LNCaP clone FGC (cell line): ENCODE measurements at regions not wholly inside any gene's neighbourhood (a gene's known extent, or its start where the extent isn't known, plus 50 kb on each side); places are given as distances from the start of the nearest gene placed in this dataset.

Experiments
- DNase-seq: peaks from one replicate; pipeline ENCODE4 v3.0.0-alpha.2; 2011; ENCODE audit warnings: low read depth
- H3K4me3 ChIP-seq: 2 replicates; pipeline ENCODE4 v1.5.1; 2011; ENCODE audit warnings: mild to moderate bottlenecking, low read depth, low read length, control low read depth
- TF ChIP-seq, protein P1 (sequence below): IDR thresholded peaks from 2 replicates; pipeline ENCODE4 v1.5.1; 2012; ENCODE audit warnings: mild to moderate bottlenecking; ENCODE audit not compliant: control insufficient read depth, insufficient read depth; ENCODE audit errors: extremely low read depth

DNA sequence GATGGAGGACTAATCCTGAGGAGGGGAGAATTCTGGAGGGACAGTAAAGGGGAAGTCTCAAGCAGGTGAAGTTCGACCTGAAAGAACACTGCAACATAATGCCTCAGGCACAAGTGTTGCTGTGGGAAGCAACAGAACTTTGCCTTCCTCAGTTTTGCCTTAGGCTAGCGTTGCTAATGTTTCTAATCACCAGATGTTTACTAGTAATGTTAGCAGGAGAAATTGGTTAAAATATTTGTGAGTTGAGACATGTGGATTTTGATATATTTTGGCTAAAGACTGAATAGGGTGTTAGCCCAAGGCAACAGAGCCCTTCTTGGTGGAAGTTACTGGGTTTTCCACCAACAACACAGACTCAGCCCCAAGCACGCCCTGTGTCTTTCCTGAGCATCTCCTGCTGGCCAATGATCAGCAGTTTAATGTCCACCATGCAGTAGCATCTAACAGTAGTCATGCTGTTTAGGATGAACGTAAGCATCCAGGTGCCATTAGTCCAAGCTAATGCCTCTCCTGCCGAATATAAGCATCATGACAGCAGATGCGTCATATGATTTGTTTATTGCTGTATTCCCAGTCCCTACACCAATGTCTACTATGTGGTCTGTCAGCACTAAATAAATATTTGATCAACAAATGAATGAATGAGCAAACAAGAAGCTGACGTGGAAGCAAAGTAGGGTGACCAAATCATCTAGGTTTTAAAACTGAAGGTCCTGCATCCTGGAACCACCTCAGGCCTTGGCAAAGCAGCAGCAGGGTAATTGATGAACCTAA, 511.9 kb upstream of the HTR2A start:
- DNase-seq: no peak
- TF ChIP-seq, protein P1, sequence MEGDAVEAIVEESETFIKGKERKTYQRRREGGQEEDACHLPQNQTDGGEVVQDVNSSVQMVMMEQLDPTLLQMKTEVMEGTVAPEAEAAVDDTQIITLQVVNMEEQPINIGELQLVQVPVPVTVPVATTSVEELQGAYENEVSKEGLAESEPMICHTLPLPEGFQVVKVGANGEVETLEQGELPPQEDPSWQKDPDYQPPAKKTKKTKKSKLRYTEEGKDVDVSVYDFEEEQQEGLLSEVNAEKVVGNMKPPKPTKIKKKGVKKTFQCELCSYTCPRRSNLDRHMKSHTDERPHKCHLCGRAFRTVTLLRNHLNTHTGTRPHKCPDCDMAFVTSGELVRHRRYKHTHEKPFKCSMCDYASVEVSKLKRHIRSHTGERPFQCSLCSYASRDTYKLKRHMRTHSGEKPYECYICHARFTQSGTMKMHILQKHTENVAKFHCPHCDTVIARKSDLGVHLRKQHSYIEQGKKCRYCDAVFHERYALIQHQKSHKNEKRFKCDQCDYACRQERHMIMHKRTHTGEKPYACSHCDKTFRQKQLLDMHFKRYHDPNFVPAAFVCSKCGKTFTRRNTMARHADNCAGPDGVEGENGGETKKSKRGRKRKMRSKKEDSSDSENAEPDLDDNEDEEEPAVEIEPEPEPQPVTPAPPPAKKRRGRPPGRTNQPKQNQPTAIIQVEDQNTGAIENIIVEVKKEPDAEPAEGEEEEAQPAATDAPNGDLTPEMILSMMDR: no peak
- no peak overlapping the region for H3K4me3 ChIP-seq

DNA sequence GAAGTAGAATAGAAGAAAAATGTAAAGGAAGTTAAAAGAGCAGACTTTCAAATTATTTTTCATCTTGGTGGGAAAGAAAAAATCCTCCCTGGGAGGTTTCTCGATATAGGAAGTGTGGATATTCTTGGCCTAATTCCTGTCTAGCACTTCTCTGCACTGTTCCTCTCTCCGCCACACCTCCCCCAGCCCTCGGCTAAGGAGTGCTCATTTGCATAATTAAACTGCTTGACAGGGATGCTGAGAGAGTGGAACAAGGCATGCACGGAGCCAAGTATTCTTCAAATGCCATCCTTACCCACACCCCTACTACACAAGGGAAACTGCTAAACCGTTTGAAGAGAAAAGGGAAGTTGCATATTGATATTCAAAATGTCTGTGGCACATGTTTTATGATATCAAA, 511.0 kb upstream of the HTR2A start:
- no peak overlapping the region for H3K4me3 ChIP-seq
- no peak for DNase-seq
- TF ChIP-seq, protein P1: no peak

DNA sequence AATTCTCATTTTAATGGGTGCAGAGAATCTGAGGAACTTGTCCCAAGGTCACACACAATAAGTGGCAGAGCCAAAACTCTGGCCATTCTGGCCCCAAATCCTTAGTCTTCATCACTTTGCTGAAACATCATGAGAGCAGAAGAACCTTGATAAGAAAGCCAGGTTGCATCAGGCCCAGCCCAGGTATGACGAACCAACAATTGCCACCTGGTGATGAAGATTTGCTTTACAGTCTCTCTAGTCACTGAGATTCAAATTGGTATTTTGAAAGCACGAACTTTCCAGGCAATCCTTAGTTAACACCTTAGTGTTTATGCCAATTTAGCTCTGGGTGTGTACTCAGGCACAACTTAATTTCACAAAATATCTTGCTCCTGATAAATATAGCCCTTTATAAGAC, 502.7 kb upstream of the HTR2A start:
- no peak overlapping the region for H3K4me3 ChIP-seq
- TF ChIP-seq, protein P1: no peak
- no peak for DNase-seq

DNA sequence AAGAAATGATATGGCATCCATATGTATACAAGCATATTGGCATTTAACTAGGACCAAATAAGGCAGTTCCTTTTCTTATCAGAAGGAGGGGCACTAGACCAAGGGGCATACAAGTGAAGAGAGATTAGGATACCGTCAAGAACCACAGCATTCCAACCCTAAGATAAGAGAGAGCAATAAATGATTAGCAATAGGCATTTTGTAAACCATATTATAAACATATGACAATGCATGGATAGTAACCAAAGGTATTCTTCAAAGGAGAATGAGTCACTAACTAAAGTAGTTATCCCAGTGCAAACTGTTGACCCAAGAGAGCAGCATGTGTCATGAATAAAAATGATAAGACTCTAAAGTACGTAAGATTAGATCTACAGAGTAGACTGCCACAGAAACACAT, 500.9 kb upstream of the HTR2A start:
- H3K4me3 ChIP-seq: no peak overlapping the region
- TF ChIP-seq, protein P1: no peak
- DNase-seq: no peak

DNA sequence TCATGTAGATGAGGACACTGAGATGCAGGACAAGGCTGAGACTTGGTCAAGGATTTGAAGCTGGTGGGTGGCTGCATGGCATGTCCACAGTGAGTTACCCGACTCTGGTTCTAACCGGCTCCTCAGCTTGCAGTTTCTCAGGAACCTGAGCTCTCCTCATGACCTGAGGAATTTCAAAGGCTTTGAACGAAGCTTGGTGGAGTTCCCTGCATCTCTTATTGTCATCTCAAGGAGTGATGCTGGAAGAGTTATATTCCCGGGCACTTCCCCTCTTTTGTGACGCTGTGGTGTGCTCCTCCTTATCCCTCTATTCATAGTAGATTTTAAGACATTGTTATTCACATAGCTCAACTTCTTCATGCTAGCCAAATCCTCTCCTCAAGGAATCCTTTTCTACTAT, 500.1 kb upstream of the HTR2A start:
- DNase-seq: no peak
- TF ChIP-seq, protein P1: no peak
- H3K4me3 ChIP-seq: no peak overlapping the region

DNA sequence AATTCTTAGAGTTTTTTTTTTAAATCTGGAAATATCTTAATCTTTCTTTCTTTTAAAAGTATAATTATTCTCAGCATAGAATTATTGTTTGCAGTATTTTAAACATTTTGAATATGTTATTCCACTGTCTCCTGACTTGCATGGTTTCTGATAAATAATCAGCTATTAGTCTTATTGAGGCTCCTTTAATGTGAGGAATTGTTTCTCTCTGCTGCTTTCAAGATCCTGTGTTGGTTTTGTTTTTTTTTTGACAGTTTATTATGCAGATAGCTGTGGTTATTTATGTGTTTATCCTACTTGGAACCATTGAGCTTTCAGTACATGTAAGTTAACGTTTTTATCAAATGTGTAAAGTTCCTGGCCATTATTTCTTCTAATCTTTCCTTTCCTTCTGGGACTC, 477.9 kb upstream of the HTR2A start:
- TF ChIP-seq, protein P1: no peak
- no peak for DNase-seq

DNA sequence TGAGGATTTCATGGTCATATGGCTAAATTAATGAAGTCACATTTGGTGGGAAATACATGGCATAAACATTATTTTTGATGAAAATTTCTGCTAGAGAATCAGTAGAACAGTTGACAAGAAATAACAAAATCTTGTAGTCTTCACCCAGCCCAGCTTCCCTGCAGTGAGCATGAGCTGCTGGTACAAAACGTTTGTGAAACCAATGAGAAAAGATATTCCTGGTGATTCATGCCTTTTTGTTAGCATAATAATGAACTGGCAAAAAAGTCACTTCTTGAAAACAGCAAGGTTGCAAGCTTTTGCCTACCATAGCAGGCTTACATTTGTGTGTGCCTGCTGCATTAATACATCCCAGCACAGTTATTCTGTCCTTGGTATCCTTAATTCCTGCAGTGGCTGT, 475.9 kb upstream of the HTR2A start:
- H3K4me3 ChIP-seq: no peak overlapping the region
- no peak for DNase-seq
- TF ChIP-seq, protein P1: no peak

More for the DNA sequence above, 477.9 kb upstream of the HTR2A start:
- H3K4me3 ChIP-seq: no peak overlapping the region
